Testis (tissue), 2 donors: ENCODE measurements at regions not wholly inside any gene's neighbourhood (a gene's known extent, or its start where the extent isn't known, plus 50 kb on each side); places are given as distances from the start of the nearest gene placed in this dataset.

Experiments
- POLR2A ChIP-seq: fragments of 450-650 bp; IDR thresholded peaks from one replicate; pipeline ENCODE4 v1.6.1; 2017; ENCODE audit warnings: antibody characterized with exemption, mild to moderate bottlenecking, moderate library complexity
- TF ChIP-seq, protein P1 (sequence below), 3 experiments: fragments of 450-650 bp in 2 of 3; fragments of 200-600 bp in 1 of 3; sonication (generic) in 1 of 3; IDR thresholded peaks; one replicate each; pipeline ENCODE4 v1.5.1; 2016 to 2019; ENCODE audit warnings: antibody characterized with exemption in 3 of 3, mild to moderate bottlenecking in 2 of 3, moderate library complexity in 1 of 3

DNA sequence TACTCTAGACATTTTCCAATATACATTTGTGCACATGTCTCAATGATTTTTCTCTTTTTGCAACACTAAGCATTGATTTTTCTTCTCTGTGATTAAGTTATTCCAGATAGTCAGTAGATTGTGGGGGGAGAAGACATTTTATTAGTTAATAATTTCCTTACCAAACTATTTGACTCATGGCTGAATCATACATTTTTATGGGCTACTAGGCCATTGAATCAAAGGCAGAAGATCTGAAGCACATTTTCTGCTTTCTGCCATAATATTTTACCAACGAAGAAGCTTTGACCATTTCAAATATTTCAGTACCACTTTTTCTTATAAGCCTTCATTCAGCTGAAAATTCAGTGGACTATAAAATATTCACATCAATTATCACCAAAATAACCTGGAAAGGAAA is 175.6 kb downstream of the IRX2 start:
- TF ChIP-seq, protein P1, sequence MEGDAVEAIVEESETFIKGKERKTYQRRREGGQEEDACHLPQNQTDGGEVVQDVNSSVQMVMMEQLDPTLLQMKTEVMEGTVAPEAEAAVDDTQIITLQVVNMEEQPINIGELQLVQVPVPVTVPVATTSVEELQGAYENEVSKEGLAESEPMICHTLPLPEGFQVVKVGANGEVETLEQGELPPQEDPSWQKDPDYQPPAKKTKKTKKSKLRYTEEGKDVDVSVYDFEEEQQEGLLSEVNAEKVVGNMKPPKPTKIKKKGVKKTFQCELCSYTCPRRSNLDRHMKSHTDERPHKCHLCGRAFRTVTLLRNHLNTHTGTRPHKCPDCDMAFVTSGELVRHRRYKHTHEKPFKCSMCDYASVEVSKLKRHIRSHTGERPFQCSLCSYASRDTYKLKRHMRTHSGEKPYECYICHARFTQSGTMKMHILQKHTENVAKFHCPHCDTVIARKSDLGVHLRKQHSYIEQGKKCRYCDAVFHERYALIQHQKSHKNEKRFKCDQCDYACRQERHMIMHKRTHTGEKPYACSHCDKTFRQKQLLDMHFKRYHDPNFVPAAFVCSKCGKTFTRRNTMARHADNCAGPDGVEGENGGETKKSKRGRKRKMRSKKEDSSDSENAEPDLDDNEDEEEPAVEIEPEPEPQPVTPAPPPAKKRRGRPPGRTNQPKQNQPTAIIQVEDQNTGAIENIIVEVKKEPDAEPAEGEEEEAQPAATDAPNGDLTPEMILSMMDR (IDR thresholded peaks at IDR 0.05), result no peak
- TF ChIP-seq POLR2A, result no peak
